K562 (cell line): ENCODE measurements at regions not wholly inside any gene's neighbourhood (a gene's known extent, or its start where the extent isn't known, plus 50 kb on each side); places are given as distances from the start of the nearest gene placed in this dataset.

ENCODE experiments used
- ATAC-seq: fragments of 200-7000 bp; cut with Tn5 transposase; 3 replicates; pipeline ENCODE4 v1.9.1; 2020; ENCODE audit warnings: moderate library complexity
- BruUV-seq: library from RNA; stranded (reverse); fragments of 400-500 nt; replicated peaks from 2 replicates; lab custom pipeline; 2021; lab: Mats Ljungman, UMichigan
- CTCF ChIA-PET: fragments of 300-600 bp; formaldehyde crosslinking; extraction: SDS; loops from one replicate; lab custom pipeline; 2021; ENCODE audit warnings: low intra/inter-chr PET ratio; lab: Yijun Ruan, JAX
- POLR2A ChIA-PET: fragments of 300-600, 350-650 bp; sonication (Branson Sonifier 250); formaldehyde crosslinking; extraction: SDS; loops from one replicate; lab custom pipeline; 2021; ENCODE audit warnings: antibody characterized with exemption, inconsistent platforms; lab: Yijun Ruan, JAX
- DNase-seq, 4 experiments: peaks; one replicate each; pipeline versions ENCODE4 v3.0.0 to v3.0.0-alpha.2; 2011 to 2018; ENCODE audit warnings: low spot score in 3 of 4, mixed read lengths in 3 of 4; ENCODE audit errors: extremely low read depth in 1 of 4
- FAIRE-seq: peaks from 2 replicates; lab custom pipeline; 2011; peaks lifted over from hg19 to GRCh38; lab: Jason Lieb, UNC
- H2AFZ ChIP-seq: 2 replicates; pipeline ENCODE4 v1.6.0; 2011; ENCODE audit warnings: low read depth, low read length, control low read depth, inconsistent platforms
- H3K27ac ChIP-seq: fragments of 200-600 bp; 3 replicates; pipeline ENCODE4 v1.8.0; 2011; ENCODE audit warnings: low read depth, mild to moderate bottlenecking, control low read depth, inconsistent platforms, low read length, moderate library complexity, mixed read lengths; ENCODE audit errors: extremely low read depth
- H3K27me3 ChIP-seq, 2 experiments: fragments of 300-600 bp in 1 of 2; 2 replicates in 1 of 2; 3 replicates in 1 of 2; pipeline versions ENCODE4 v1.6.0 to v1.8.0; 2011; ENCODE audit warnings: inconsistent platforms in 2 of 2, low read length in 2 of 2, mild to moderate bottlenecking in 1 of 2, mixed read lengths in 1 of 2, moderate library complexity in 1 of 2; ENCODE audit not compliant: control insufficient read depth in 2 of 2, insufficient read depth in 2 of 2
- H3K36me3 ChIP-seq: fragments of 300-600 bp; 3 replicates; pipeline ENCODE4 v1.8.0; 2011; ENCODE audit warnings: mild to moderate bottlenecking, low read length, inconsistent platforms; ENCODE audit not compliant: control insufficient read depth, insufficient read depth
- H3K4me1 ChIP-seq, 2 experiments: fragments of 200-600 bp in 1 of 2; replicated peaks in 1 of 2; 2 replicates in 1 of 2; 3 replicates in 1 of 2; pipeline versions ENCODE4 v1.5.1 to v1.8.0; 2011; ENCODE audit warnings: inconsistent platforms in 2 of 2, low read length in 2 of 2, mild to moderate bottlenecking in 1 of 2, mixed read lengths in 1 of 2, moderate library complexity in 1 of 2; ENCODE audit not compliant: control insufficient read depth in 2 of 2, insufficient read depth in 2 of 2
- H3K4me2 ChIP-seq: 2 replicates; pipeline ENCODE4 v1.6.1; 2011; ENCODE audit warnings: low read length, control low read depth, inconsistent platforms, mixed read lengths; ENCODE audit not compliant: insufficient read depth
- H3K4me3 ChIP-seq: fragments of 200-600 bp; sonication (generic), shearing (Covaris generic); 2 replicates; pipeline ENCODE4 v1.5.1; 2016; ENCODE audit warnings: control low read depth, inconsistent platforms
- H3K79me2 ChIP-seq: fragments of 200-600 bp; 3 replicates; pipeline ENCODE4 v1.8.0; 2011; ENCODE audit warnings: low read length, inconsistent platforms; ENCODE audit not compliant: control insufficient read depth, insufficient read depth
- H3K9ac ChIP-seq, 2 experiments: 2 replicates each; pipeline versions ENCODE4 v1.6.0 to v1.6.1; 2011; ENCODE audit warnings: low read depth in 2 of 2, low read length in 2 of 2, control low read depth in 1 of 2, inconsistent platforms in 1 of 2, mild to moderate bottlenecking in 1 of 2, mixed read lengths in 1 of 2; ENCODE audit not compliant: insufficient read depth in 1 of 2
- H3K9me1 ChIP-seq: one replicate; pipeline ENCODE4 v1.6.0; 2011; ENCODE audit warnings: inconsistent platforms, mild to moderate bottlenecking, low read length, moderate library complexity; ENCODE audit not compliant: control insufficient read depth, insufficient read depth
- H3K9me3 ChIP-seq: replicated peaks from 2 replicates; pipeline ENCODE4 v1.5.1; 2011; ENCODE audit warnings: low read depth, low read length, inconsistent platforms; ENCODE audit not compliant: control insufficient read depth, insufficient read depth
- H4K20me1 ChIP-seq: replicated peaks from 2 replicates; pipeline ENCODE4 v1.6.1; 2011; ENCODE audit warnings: low read length, inconsistent platforms, mixed read lengths; ENCODE audit not compliant: control insufficient read depth, insufficient read depth
- CTCF ChIP-seq, 3 experiments: IDR thresholded peaks in 2 of 3; conservative IDR thresholded peaks in 1 of 3; 2 replicates each; pipeline ENCODE4 v1.5.1; 2011 to 2012; ENCODE audit warnings: low read length in 3 of 3, mild to moderate bottlenecking in 3 of 3, control low read depth in 2 of 3, improper control_type of control experiment in 1 of 3, inconsistent platforms in 1 of 3, low read depth in 1 of 3, mixed read lengths in 1 of 3, moderate library complexity in 1 of 3; ENCODE audit not compliant: insufficient read depth in 2 of 3
- NFIC ChIP-seq: fragments of 450-650 bp; IDR thresholded peaks from 2 replicates; pipeline ENCODE4 v1.6.1; 2017; ENCODE audit warnings: mild to moderate bottlenecking, inconsistent platforms
- NFYB ChIP-seq: IDR thresholded peaks from 2 replicates; pipeline ENCODE4 v1.6.1; 2011; ENCODE audit warnings: mild to moderate bottlenecking, moderate library complexity; ENCODE audit not compliant: insufficient read length; ENCODE audit errors: extremely low read depth
- PKNOX1 ChIP-seq: fragments of 450-650 bp; IDR thresholded peaks from 2 replicates; pipeline ENCODE4 v1.6.1; 2016
- SP2 ChIP-seq: IDR thresholded peaks from 2 replicates; pipeline ENCODE4 v1.6.1; 2011; ENCODE audit warnings: mild to moderate bottlenecking, low read depth, low read length, moderate library complexity; ENCODE audit not compliant: poor library complexity, severe bottlenecking; ENCODE audit errors: extremely low read depth
- ZNF197 ChIP-seq: fragments of 200-800 bp; sonication (Bioruptor generic); IDR thresholded peaks from 2 replicates; pipeline ENCODE4 v1.6.1; 2016; ENCODE audit warnings: low read depth, missing genetic modification characterization, missing compliant biosample characterization
- WGBS: fragments of 100-300 bp; shearing (Covaris generic); methylation state at CpG from one replicate; pipeline ENCODE4 v1.1.6; 2016; ENCODE audit warnings: low coverage, mixed read lengths; ENCODE audit not compliant: insufficient coverage; ENCODE audit errors: missing lambda C conversion rate; 5-methylcytosine and 5-hydroxymethylcytosine counted together
- in situ Hi-C: fragments of 300-500 bp; cut with MboI; formaldehyde crosslinking; loops from 4 replicates; pipeline ENCODE4 v1.15.0; 2018; ENCODE audit warnings: inconsistent platforms, mixed read lengths
- intact Hi-C: fragments of 100-400 bp; cut with micrococcal nuclease; formaldehyde crosslinking; loops from 2 replicates; pipeline ENCODE4 v1.14.2; 2022

- Histone ChIP-seq H2AFZ (no peak overlapping the region), H3K27me3 (peaks cover 20 to 33% of the 10 kb centered on the region in 2 experiments), H3K4me3 (no peak overlapping the region), H3K36me3 (no peaks in the 10 kb centered on the region), H3K9ac (no peak overlapping the region), H3K4me1 (0 out of 5 replicates have a peak, but pooled peaks cover 0 to 3% of the 10 kb centered on the region in 2 experiments), H3K79me2 (no peaks in the 10 kb centered on the region), H3K9me1 (no peaks in the 10 kb centered on the region), H3K4me2 (no peak overlapping the region)
- BruUV-seq: no TSS peak
- FAIRE-seq (no peak), ATAC-seq (peak; percentile 77)
- in situ Hi-C loops: no loop called here
- POLR2A ChIA-PET: no interaction called here
- intact Hi-C loops: no loop called here
- CTCF ChIA-PET: no interaction called here
- 0% methylated on average over 9 of the region's 9 CpGs for WGBS
- TF ChIP-seq CTCF (IDR thresholded peaks at IDR 0.05 in 2 of 3, conservative IDR thresholded peaks at IDR 0.05 in 1 of 3; ENCODE audit: insufficient read depth in 2 of 3, low read depth in 1 of 3, low read length in 3 of 3) (0 out of 6 replicates have a peak, but pooled peaks have one; percentile 3 to 30 (median 16)), SP2 (no peak), NFYB (no peak), NFIC (no peak), ZNF197 (no peak), PKNOX1 (peak; percentile 77)
- TF ChIP-seq, all 486 proteins: peak for 2
- no peaks in the 10 kb centered on the region for H3K9me3 ChIP-seq
- no peak overlapping the region for H3K27ac ChIP-seq
- 0 out of 2 replicates have a peak, but pooled peaks cover 5% of the 10 kb centered on the region for H4K20me1 ChIP-seq
- peak in 3 of 4 experiments; percentile 7 to 20 (median 15) for DNase-seq
Measured at GRCh38 chr20:60085551-60086132, 127.4 kb downstream of the CDH26 start.
